NOMO-1 treated with DMSO at 0.1 percent for 48 hours (cell line): ENCODE measurements at regions not wholly inside any gene's neighbourhood (a gene's known extent, or its start where the extent isn't known, plus 50 kb on each side); places are given as distances from the start of the nearest gene placed in this dataset.

Experiments
- DNase-seq: peaks from one replicate; lab custom pipeline; 2025; ENCODE audit not compliant: unreplicated experiment; lab: John Stamatoyannopoulos, UW

DNA sequence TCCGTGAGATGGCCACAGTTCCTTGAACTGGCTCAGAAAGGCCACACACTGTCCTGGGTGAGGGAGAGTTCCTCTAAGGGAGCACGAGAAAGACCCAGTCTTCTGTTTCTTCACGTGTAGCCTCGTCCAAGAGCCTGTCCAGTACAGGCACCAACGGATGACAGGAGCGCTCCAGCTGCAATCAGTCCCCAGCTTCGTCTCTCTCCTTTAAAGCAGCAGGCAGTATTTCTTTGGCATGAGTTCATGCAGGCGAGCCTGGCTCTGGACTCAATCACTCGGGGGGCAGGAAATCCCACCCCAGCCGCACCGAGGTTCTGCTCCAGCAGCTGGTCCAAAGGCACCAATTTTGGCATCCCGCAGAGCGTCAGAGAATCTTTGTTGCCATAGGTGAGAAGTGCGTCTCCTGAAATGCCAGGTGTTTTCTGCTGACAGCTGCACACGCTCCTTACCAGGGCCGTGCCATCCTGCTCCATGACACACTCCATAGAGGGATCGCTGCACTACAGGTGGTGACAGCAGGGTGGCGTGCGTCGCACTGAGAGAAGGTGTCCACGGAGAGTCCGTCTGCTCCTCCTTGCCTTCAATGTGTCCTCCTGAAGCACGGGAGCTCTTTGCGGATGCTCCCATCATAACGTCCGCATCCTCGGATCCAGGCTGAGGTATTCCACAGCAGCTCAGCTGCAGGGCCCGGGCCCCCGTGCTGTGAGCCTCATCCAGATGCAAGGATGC, 59.6 kb upstream of the AFDN start:
- no peak for DNase-seq

DNA sequence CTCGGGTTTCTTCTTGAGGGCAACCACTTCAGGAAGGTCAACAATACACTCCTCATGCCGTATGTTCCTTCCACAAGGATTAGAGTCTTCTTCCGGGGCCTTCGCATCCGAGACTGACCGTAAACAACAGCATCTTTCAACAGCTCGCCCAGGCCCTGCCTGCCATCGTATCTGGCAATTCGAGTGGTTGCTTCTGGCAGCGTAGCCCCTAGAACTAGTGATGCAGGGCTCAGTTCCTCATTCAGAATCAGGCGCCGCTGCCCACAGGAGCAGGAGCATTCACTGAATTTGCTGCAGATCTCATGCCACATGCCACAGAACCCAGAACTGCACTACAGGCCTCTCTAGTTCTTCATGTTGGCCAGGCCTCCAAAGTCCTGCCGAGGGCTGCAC, 59.0 kb upstream of the AFDN start:
- no peak for DNase-seq

DNA sequence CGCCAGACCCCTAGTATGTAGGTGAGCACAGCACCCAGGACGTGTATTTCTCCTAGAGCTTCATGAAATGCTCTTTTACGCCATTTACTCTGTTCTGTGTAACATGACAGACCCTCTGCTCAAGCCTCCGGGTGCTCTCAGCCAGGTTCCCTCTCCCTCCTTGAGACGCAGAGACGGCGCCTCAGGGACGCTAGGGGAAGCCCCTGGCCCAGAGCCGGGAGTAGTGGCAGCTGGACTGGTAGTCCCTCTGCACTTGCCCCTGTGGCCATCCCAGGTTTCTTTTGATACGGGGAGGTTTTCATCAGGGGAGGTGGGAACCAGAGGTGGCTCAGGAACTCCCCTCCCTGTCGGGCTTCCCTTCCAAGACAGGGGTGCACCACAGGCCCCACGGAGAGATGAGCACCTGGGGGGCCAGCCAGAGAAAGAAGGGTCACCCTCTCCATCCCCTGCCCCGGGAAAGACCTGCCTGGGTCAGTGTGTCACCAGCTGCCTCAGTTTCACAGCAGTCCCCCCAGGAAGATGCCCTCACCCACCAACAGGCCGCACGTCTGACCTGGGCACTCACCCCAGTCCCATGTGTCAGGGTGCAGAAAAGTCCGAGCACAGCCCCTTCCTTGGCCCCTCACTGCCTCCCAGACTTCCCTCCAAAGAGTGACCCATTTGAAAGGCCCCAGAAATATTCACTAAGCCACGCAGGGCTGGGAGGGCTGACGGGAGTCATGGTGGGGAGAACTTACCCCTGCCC, 58.1 kb upstream of the AFDN start:
- no peak for DNase-seq

DNA sequence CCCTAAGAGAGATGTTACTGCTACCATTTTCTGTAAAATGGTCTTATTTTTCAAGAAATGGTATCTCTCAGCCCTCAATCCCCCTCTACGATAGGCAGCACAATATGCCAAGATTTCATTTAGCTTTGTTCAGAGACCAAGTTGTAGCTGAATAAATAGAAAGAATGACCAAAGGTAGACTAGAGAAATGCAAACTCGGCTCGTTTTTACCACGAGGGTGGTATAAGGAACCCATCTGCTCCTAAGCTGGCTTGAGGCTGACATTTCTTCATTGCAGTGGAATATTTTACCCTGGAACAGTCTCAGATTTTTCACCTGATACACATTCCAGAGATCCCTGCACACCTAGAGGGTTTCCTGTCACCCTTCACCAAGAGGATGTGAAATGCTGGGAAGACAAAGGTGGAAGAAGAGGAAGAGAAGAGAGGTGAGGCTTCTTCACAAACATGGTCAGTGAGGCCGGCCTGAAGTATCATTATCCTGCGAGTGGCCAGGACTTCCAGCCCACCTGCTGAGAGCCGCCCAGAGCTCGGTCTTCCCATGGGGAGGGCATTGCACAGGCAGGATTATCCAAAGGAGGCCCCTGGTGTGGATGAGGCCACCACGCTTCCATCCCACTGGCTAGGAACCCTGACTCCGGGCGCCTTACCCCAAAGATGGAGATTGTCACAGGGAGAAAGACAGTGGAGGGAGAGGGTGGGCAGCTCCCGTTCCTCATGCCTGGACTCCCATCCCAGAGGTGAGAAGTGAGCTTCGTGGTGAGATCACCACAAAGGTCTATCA, 57.1 kb upstream of the AFDN start:
- no peak for DNase-seq

DNA sequence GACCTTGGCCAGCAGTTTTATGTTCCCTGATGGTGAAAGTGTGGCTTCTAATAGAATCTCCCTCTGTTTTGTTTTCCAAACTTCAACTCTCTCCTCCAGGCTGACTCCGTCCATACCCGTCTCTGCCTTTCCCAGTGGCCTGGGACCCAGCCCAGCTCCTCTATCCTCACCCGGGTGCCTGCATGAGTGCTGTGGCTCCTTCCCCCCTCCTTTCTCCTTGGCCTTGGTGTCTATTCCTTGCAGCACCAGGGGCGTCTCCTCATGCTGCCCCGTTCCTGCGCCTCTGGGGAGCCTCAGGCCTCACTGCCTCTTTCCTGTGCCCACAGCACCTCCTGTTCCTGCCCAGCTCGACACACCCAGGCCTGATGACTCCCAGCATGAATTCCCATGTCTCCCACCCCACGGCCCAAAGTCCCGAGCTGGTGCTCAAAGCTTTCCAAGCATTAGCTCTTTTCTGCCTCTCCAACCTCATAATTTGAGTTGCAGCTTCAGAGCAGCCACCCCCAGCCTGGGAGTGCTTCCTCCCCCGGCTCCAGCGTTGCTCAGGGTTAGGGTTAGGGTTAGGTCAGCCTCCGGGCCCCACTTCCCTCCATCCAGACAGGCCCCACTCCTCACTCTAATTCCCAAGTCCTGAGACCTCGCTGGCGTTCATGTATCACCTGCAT, 56.3 kb upstream of the AFDN start:
- no peak for DNase-seq

DNA sequence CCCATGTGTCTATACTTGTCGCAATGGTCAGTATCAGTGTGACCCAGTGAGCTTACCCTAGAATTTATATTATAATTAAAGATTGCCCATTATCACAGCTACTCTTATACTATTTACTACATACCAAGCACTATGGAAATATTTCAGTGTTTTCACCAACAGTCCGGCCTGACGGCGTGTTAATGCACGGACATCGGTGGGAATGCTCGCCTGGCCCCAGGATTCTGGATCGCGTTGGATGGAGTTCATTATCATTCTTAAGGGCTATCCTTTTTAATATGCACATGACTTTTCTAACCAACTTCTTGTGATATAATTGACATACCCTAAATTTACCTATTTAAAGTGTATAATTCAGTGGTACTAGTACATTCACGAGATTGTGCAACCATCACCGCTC, 51.8 kb upstream of the AFDN start:
- no peak for DNase-seq

DNA sequence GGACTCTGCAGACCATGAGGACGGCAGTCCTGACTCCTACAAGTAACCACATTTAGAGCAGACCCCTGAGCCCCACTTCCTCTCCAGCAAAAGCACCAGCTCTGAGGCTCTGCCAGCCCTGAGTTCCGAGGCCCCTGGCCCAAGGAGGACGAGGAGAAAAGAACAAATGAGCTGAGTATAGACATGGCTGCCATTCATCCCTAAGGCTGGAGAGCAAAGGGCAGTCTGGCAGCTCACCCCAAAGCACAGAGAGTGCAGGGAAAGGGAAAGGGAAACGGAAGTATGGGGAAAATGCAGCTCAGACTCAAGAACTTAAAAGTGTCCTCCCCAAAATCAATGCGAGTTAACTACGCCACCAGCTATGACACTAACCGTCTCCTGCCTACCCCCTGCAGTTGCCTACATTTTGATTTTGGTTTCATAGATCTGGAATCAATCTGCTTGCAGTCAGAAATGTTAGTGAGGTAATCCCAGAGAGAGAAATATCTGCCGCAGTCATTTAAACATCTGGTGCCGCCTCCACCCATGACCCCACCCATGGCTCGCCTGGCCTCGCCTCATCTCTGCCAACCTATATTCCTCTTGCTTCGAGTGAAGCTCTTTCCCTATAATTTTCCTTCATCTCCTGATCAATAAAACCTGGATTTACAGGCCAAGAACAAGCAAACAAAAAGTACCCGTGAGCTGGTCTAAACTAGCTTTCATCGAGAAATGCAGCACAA, 49.6 kb upstream of the AFDN start:
- no peak for DNase-seq
